ENCODE measurements at regions not wholly inside any gene's neighbourhood (a gene's known extent, or its start where the extent isn't known, plus 50 kb on each side); places are given as distances from the start of the nearest gene placed in this dataset.
"Not testable (repeated sequence)": the region's sequence is repeated elsewhere in the genome, so short reads cannot be mapped to it uniquely, and the experiment has no call there.

DNA sequence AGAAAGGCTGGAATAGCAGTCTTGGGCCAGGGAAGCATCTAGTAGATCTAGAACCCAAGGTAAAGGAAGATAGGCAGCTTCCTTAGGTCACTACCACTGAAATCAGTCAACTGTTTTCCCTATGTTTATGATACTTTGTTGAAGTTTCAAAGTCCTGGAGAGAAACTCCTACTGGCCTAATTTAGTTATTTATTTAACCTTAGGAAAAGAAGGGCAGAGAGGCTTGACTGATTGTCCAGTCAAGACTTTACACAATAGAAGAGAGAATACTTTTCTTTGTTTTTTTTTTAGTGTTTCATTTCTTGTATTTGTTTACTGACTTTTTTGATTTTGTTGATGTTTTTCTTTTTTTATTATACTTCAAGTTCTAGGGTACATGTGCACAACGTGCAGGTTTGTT is 138.9 kb upstream of the PHYHIPL start:
- DNase-seq (ENCODE audit: low spot score) = no peak

- not testable (repeated sequence) for DNase-seq (ENCODE audit: low spot score)
Observed at GRCh38 chr10:59043358-59043757, 133.1 kb upstream of the PHYHIPL start.

- no peak for DNase-seq (ENCODE audit: low spot score)
Observed at GRCh38 chr10:59047180-59047579, 129.3 kb upstream of the PHYHIPL start.

DNA sequence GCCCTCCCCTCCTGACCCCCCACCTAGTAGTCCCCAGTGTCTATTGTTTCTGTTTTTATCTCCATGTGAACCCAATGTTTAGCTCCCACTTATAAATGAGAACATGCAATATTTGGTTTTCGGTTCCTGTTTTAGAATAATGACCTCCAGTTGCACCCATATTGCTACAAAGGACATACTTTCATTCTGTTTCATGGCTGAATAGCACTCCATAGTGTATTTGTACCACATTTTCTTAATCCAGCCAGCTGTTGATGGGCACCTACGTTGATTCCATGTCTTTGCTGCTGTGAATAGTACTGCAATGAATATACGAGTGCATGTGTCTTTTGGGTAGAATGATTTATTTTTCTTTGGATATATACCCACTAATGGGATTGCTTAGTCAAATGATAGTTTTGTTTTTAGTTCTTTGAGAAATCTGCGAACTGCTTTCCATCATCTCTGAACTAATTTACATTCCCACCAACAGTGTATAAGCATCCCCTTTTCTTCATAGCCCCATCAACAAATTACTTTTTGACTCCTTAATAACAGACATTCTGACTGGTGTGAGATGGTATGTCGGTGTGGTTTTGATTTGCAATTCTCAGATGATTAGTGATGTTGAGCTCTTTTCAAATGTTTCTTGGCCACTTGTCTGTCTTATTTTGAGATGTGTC is 128.4 kb upstream of the PHYHIPL start:
- DNase-seq (ENCODE audit: low spot score) = no peak

DNA sequence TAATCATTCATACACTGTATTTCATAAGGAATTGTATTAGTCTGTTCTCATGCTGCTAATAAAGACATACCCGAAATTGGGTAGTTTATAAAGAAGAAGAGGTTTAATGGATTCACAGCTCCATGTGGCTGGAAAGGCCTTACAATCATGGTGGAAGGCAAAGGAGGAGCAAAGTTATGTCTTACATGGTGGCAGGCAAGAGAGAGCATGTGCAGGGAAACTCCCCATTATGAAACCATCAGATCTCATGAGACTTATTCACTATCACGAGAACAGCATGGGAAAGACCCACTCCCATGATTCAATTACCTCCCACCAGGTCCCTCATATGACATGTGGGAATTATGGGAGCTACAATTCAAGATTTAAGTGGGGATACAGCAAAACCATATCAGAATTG is 122.9 kb upstream of the PHYHIPL start:
- not testable (repeated sequence) for DNase-seq (ENCODE audit: low spot score)

- no peak for DNase-seq (ENCODE audit: low spot score)
Observed at GRCh38 chr10:59055045-59055444, 121.4 kb upstream of the PHYHIPL start.

DNA sequence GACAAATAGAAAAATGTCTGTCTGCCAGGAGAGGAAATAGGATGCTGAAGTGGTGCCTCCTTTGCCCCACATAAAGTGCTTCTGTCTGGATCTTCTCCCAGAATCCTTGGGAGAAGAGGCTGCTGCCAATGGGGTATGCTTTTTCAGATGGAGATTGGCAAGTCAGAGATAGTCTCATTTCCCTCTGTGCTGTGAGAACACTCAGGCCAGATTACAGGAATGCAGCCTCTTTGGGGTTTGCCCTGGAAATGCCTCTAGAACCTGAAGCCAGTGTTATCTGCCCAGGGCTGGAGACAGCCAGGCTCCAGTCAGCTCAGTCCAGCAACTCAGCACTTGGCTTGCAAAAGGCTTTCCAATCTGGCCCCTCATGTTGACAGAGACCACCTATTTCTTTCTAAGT is 119.1 kb upstream of the PHYHIPL start:
- no peak for DNase-seq (ENCODE audit: low spot score)

- DNase-seq (ENCODE audit: low spot score) = no peak
Observed at GRCh38 chr10:59060852-59061251, 115.6 kb upstream of the PHYHIPL start.

GRCh38 chr10:59063491-59063890 is 113.0 kb upstream of the PHYHIPL start:
- DNase-seq (ENCODE audit: low spot score) = no peak

DNA sequence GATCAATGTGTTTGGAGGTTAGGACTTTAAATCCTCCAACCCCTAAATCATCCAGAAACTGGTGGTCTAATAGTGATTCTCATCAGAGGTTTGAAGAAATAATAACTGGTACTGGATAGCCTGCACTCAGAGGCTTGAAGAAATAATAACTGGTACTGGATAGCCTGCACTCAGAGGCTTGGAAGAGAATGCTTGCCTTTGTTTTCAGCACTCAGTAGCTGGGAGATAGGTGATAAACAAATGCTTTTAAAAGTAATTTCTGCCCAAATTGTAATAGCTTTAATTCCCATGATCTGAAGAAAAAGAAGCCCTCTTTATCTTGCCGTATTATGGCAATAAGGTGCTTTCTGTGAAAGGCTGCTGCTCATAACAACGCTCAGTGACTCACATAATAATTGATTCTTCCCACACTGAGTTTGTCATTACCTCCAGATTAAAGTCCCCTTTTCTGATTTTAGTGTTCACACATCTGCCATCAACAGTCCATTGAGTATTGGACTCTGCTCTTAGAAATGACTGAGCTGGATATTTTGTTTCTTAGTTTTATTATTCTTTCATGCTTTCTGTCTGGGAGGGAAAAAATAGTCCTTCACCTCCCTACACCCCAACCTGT is 112.3 kb upstream of the PHYHIPL start:
- no peak for DNase-seq (ENCODE audit: low spot score)

- no peak for DNase-seq (ENCODE audit: low spot score)
Observed at GRCh38 chr10:59064759-59065539, 111.5 kb upstream of the PHYHIPL start.

DNA sequence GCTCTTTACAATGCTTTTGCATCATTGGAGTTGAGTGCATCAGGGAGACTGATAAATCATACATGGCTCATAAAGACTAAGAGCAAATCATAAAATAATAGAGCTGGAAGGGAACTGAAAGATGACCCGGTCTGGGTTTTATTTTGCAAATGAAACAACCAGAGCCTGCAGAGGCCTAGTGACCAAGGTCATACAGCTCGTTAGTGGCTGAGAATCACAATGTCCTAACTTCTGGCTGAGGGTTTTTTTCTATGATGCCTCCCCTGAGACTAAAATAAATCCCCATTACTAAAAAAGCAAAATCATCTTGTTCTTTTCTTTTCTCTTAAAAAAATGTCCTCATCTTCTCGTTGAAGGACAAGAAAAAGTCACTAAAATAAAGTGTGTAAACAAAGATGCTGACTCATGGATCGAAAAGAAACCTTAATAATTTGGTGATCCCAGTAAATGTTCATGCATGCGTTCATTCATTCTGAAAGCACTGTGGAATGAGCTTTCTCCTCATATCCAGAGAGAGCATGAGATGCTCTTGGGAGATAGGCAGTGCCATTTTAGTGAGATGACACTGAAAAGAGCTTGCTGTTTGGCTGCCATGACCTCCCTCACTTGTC is 107.8 kb upstream of the PHYHIPL start:
- DNase-seq (ENCODE audit: low spot score) = no peak

- no peak for DNase-seq (ENCODE audit: low spot score)
Observed at GRCh38 chr10:59072038-59072437, 104.4 kb upstream of the PHYHIPL start.

DNA sequence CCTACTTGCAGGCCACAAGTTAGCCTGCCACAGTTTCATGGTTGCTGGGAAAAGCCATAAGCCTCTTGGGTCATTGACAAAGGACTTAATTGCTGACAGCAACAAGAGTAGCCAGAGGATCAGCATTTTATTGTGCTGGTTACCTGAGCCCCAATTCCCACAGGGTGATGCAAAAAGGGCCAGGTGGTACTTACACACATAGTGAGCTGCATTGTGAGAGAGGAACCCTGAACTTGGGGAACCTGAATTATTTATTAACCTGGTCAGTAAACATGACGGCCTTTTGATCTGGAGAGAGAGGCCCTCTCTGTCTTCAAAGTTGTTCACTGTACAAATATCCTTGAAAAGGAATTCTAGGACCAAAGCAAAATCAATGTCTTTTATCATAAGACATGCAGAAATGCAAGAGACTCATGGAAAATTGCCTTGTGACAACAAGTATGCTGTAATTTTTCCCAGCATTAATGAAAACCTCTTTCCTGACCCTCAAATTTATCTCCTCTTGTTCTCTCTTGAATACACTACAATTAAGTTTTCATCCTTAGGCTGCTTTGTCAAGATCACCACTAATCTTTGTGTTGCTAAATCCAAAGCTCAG is 102.9 kb upstream of the PHYHIPL start:
- DNase-seq (ENCODE audit: low spot score) = no peak

GRCh38 chr10:59075576-59075975 is 100.9 kb upstream of the PHYHIPL start:
- DNase-seq (ENCODE audit: low spot score) = no peak

DNA sequence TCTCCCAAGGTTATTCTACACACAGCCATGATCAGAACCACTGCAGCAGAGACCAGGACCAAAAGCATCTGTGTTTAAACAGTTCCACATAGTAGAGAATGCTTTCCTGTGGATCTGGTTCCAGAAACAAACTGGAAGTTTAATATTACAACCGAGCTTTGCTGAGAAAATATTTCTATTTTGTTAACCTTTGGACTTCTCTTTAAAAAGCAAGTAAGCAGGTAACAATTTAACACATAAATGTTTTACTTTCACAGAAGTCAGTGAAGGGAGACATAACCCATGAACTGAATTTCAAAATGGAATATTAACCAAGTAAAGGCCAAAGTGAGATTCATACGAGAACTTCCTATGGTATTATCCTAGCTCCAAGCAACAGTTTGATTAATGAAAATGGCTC is 98.6 kb upstream of the PHYHIPL start:
- no peak for DNase-seq (ENCODE audit: low spot score)

DNA sequence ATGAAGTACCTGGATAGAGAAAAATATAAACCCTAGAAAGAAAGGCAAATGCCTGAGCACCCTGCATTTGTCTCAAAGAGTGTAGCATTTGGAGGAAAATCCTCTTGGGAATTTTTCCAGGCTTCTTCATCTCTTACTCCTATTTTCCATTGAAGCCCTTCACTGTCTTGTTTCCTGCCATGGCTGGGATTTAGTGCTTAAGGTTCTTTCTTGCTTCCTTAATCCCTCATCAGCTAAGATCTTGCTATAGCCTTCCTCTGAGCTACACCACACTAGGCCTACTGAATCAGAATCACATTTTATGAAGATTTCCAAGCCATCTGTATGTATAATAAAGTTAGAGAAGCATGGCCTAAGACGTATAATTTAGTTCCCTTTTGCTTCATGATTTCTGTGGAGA is 97.5 kb upstream of the PHYHIPL start:
- DNase-seq (ENCODE audit: low spot score) = no peak

DNA sequence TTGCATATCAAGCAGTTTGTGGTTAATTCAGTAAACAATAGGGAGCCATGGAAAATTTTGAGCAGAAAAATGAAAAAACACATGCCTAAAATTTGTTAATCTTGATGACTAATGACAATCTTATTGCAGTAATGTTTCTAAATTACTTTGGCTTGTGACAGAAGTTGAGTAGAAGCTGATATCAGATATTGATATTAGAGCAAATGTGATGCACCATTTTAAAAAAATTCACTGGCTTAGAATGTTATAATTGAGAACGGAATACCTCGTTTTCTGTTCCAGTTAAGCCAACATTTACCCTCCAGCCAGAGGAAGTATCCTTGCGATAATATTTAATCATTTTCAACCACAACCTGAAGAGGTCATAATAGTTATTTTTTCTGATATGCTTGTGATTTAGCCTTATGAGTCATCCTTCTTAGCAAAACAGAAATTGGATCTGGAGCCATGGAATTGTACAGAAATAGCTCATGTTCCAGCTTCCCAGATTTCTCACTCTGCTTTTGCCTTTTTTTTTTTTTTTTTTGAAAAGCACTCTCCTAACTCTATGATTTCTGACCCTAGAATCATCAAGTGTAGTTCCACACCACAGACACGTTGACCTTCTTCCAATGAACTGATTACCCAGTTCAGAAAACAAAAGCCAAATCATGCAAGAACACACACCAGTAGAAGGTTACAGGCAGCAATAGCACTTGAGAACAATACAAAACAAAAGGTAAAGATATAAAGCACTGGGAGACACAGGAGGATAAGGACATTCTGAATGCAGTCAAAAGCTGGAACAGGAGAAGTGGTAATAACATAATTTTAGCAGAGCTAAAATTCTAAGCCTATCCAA is 96.8 kb upstream of the PHYHIPL start:
- DNase-seq (ENCODE audit: low spot score) = peak; percentile 16

- DNase-seq (ENCODE audit: low spot score) = no peak
Observed at GRCh38 chr10:59082249-59082648, 94.2 kb upstream of the PHYHIPL start.

GRCh38 chr10:59085054-59085453 is 91.4 kb upstream of the PHYHIPL start:
- no peak for DNase-seq (ENCODE audit: low spot score)

GRCh38 chr10:59085711-59086502 is 90.5 kb upstream of the PHYHIPL start:
- no peak for DNase-seq (ENCODE audit: low spot score)

Data from COLO829 (cell line).